Activated T-helper 17 cell treated with anti-CD3 and anti-CD28 coated beads, Interleukin-2, amount 50 U/mL, for 72 hours (primary cell): ENCODE measurements at regions not wholly inside any gene's neighbourhood (a gene's known extent, or its start where the extent isn't known, plus 50 kb on each side); places are given as distances from the start of the nearest gene placed in this dataset.

Experiments used
- ATAC-seq: fragments of 150-1000 bp; cut with Tn5 transposase; replicated peaks from 2 replicates; pipeline ENCODE4 v1.10.0; 2021; ENCODE audit warnings: mild to moderate bottlenecking, moderate library complexity
- H3K27ac Mint-ChIP-seq: one replicate; pipeline ENCODE4 v1.8.0; 2022; ENCODE audit warnings: mixed read lengths
- H3K27me3 Mint-ChIP-seq: one replicate; pipeline ENCODE4 v1.8.0; 2022; ENCODE audit warnings: mixed read lengths
- H3K36me3 Mint-ChIP-seq: one replicate; pipeline ENCODE4 v1.8.0; 2022; ENCODE audit warnings: low read depth, mild to moderate bottlenecking, mixed read lengths
- H3K4me1 Mint-ChIP-seq: one replicate; pipeline ENCODE4 v1.8.0; 2022; ENCODE audit warnings: mixed read lengths
- H3K4me3 Mint-ChIP-seq: one replicate; pipeline ENCODE4 v1.8.0; 2022; ENCODE audit warnings: mild to moderate bottlenecking, mixed read lengths
- H3K9me3 Mint-ChIP-seq: one replicate; pipeline ENCODE4 v1.8.0; 2022; ENCODE audit warnings: mixed read lengths

GRCh38 chr11:127411283-127411682 is 410.7 kb upstream of the KIRREL3 start:
- Mint-ChIP-seq H3K4me1 (no peaks in the 10 kb centered on the region), H3K36me3 (no peaks in the 10 kb centered on the region), H3K4me3 (no peak overlapping the region), H3K9me3 (peaks cover 6% of the 10 kb centered on the region), H3K27me3 (no peaks in the 10 kb centered on the region), H3K27ac (no peak overlapping the region)
- no peak for ATAC-seq

- Mint-ChIP-seq H3K4me3 (no peak overlapping the region), H3K27ac (no peak overlapping the region), H3K36me3 (no peaks in the 10 kb centered on the region), H3K27me3 (peaks cover 3% of the 10 kb centered on the region), H3K9me3 (peaks cover 7% of the 10 kb centered on the region), H3K4me1 (no peaks in the 10 kb centered on the region)
- no peak for ATAC-seq
Measured at GRCh38 chr11:127395034-127395433, 394.5 kb upstream of the KIRREL3 start.

GRCh38 chr11:127393460-127393997 is 393.0 kb upstream of the KIRREL3 start:
- Mint-ChIP-seq H3K4me1 (no peaks in the 10 kb centered on the region), H3K27me3 (peaks cover 3% of the 10 kb centered on the region), H3K27ac (no peak overlapping the region), H3K4me3 (no peak overlapping the region), H3K36me3 (no peaks in the 10 kb centered on the region), H3K9me3 (peaks cover 7% of the 10 kb centered on the region)
- ATAC-seq, result no peak

- Mint-ChIP-seq H3K36me3 (no peaks in the 10 kb centered on the region), H3K27ac (no peak overlapping the region), H3K4me1 (no peaks in the 10 kb centered on the region), H3K9me3 (peaks cover 7% of the 10 kb centered on the region), H3K27me3 (peaks cover 3% of the 10 kb centered on the region), H3K4me3 (no peak overlapping the region)
- ATAC-seq, result no peak
Measured at GRCh38 chr11:127392575-127392974, 392.0 kb upstream of the KIRREL3 start.

GRCh38 chr11:127390465-127390864 is 389.9 kb upstream of the KIRREL3 start:
- no peak for ATAC-seq
- Mint-ChIP-seq H3K4me3 (no peak overlapping the region), H3K9me3 (peaks cover 4% of the 10 kb centered on the region), H3K36me3 (no peaks in the 10 kb centered on the region), H3K27me3 (peaks cover 3% of the 10 kb centered on the region), H3K27ac (no peak overlapping the region), H3K4me1 (no peaks in the 10 kb centered on the region)

- Mint-ChIP-seq H3K36me3 (no peaks in the 10 kb centered on the region), H3K9me3 (no peaks in the 10 kb centered on the region), H3K4me3 (no peak overlapping the region), H3K27ac (no peak overlapping the region), H3K4me1 (no peaks in the 10 kb centered on the region), H3K27me3 (no peaks in the 10 kb centered on the region)
- no peak for ATAC-seq
Measured at GRCh38 chr11:127385071-127385470, 384.5 kb upstream of the KIRREL3 start.

GRCh38 chr11:127383026-127383425 is 382.5 kb upstream of the KIRREL3 start:
- no peaks in the 10 kb centered on the region for H3K27me3 Mint-ChIP-seq
- ATAC-seq, result no peak
- no peaks in the 10 kb centered on the region for H3K36me3 Mint-ChIP-seq
- no peaks in the 10 kb centered on the region for H3K4me1 Mint-ChIP-seq
- peaks cover 3% of the 10 kb centered on the region for H3K9me3 Mint-ChIP-seq
- no peak overlapping the region for H3K27ac Mint-ChIP-seq
- H3K4me3 Mint-ChIP-seq, result no peak overlapping the region

GRCh38 chr11:127381247-127381646 is 380.7 kb upstream of the KIRREL3 start:
- H3K36me3 Mint-ChIP-seq, result no peaks in the 10 kb centered on the region
- ATAC-seq, result no peak
- H3K27ac Mint-ChIP-seq, result no peak overlapping the region
- no peaks in the 10 kb centered on the region for H3K4me1 Mint-ChIP-seq
- peaks cover 3% of the 10 kb centered on the region for H3K9me3 Mint-ChIP-seq
- H3K4me3 Mint-ChIP-seq, result no peak overlapping the region
- no peaks in the 10 kb centered on the region for H3K27me3 Mint-ChIP-seq

GRCh38 chr11:127379686-127380085 is 379.1 kb upstream of the KIRREL3 start:
- H3K4me3 Mint-ChIP-seq, result no peak overlapping the region
- no peak for ATAC-seq
- no peaks in the 10 kb centered on the region for H3K4me1 Mint-ChIP-seq
- peaks cover 8% of the 10 kb centered on the region for H3K9me3 Mint-ChIP-seq
- no peak overlapping the region for H3K27ac Mint-ChIP-seq
- H3K36me3 Mint-ChIP-seq, result no peaks in the 10 kb centered on the region
- no peaks in the 10 kb centered on the region for H3K27me3 Mint-ChIP-seq

- no peaks in the 10 kb centered on the region for H3K4me1 Mint-ChIP-seq
- no peak for ATAC-seq
- H3K4me3 Mint-ChIP-seq, result no peak overlapping the region
- no peaks in the 10 kb centered on the region for H3K27me3 Mint-ChIP-seq
- peaks cover 8% of the 10 kb centered on the region for H3K9me3 Mint-ChIP-seq
- H3K36me3 Mint-ChIP-seq, result no peaks in the 10 kb centered on the region
- no peak overlapping the region for H3K27ac Mint-ChIP-seq
Measured at GRCh38 chr11:127376301-127376700, 375.7 kb upstream of the KIRREL3 start.

GRCh38 chr11:127369356-127369755 is 368.8 kb upstream of the KIRREL3 start:
- no peak overlapping the region for H3K27ac Mint-ChIP-seq
- no peaks in the 10 kb centered on the region for H3K27me3 Mint-ChIP-seq
- no peak for ATAC-seq

GRCh38 chr11:127362754-127363308 is 362.3 kb upstream of the KIRREL3 start:
- no peak for ATAC-seq
- Mint-ChIP-seq H3K4me3 (no peak overlapping the region), H3K9me3 (no peaks in the 10 kb centered on the region), H3K27ac (no peak overlapping the region), H3K27me3 (peaks cover 6% of the 10 kb centered on the region), H3K4me1 (no peaks in the 10 kb centered on the region), H3K36me3 (no peaks in the 10 kb centered on the region)

More at GRCh38 chr11:127369356-127369755, 368.8 kb upstream of the KIRREL3 start:
- Mint-ChIP-seq H3K4me3 (no peak overlapping the region), H3K36me3 (no peaks in the 10 kb centered on the region), H3K4me1 (no peaks in the 10 kb centered on the region), H3K9me3 (no peaks in the 10 kb centered on the region)

GRCh38 chr11:127358160-127358559 is 357.6 kb upstream of the KIRREL3 start:
- ATAC-seq, result no peak
- Mint-ChIP-seq H3K4me3 (no peak overlapping the region), H3K36me3 (no peaks in the 10 kb centered on the region), H3K4me1 (no peaks in the 10 kb centered on the region), H3K27me3 (peaks cover 6% of the 10 kb centered on the region), H3K27ac (no peak overlapping the region), H3K9me3 (no peaks in the 10 kb centered on the region)

GRCh38 chr11:127350476-127350875 is 349.9 kb upstream of the KIRREL3 start:
- H3K36me3 Mint-ChIP-seq, result no peaks in the 10 kb centered on the region
- H3K4me1 Mint-ChIP-seq, result no peaks in the 10 kb centered on the region
- no peak overlapping the region for H3K4me3 Mint-ChIP-seq
- H3K27me3 Mint-ChIP-seq, result no peaks in the 10 kb centered on the region
- H3K27ac Mint-ChIP-seq, result no peak overlapping the region
- ATAC-seq, result no peak
- peaks cover 6% of the 10 kb centered on the region for H3K9me3 Mint-ChIP-seq

- Mint-ChIP-seq H3K4me1 (no peaks in the 10 kb centered on the region), H3K36me3 (no peaks in the 10 kb centered on the region), H3K4me3 (no peak overlapping the region), H3K27ac (no peak overlapping the region), H3K27me3 (no peaks in the 10 kb centered on the region), H3K9me3 (peaks cover 6% of the 10 kb centered on the region)
- ATAC-seq, result no peak
Measured at GRCh38 chr11:127345819-127346459, 345.4 kb upstream of the KIRREL3 start.
